Activated T-cell treated with anti-CD3 and anti-CD28 coated beads, Interleukin-2, amount 50 U/mL, for 24 hours (primary cell): ENCODE measurements at regions not wholly inside any gene's neighbourhood (a gene's known extent, or its start where the extent isn't known, plus 50 kb on each side); places are given as distances from the start of the nearest gene placed in this dataset.

Experiments
- DNase-seq: peaks from one replicate; pipeline ENCODE4 v3.0.0-alpha.2; 2020
- H3K27ac Mint-ChIP-seq: 2 replicates; pipeline ENCODE4 v1.8.0; 2020; ENCODE audit warnings: mild to moderate bottlenecking, mixed read lengths
- H3K27me3 Mint-ChIP-seq: 2 replicates; pipeline ENCODE4 v1.8.0; 2020; ENCODE audit warnings: mixed read lengths
- H3K36me3 Mint-ChIP-seq: 2 replicates; pipeline ENCODE4 v1.8.0; 2020; ENCODE audit warnings: low read depth, mixed read lengths
- H3K4me1 Mint-ChIP-seq: 2 replicates; pipeline ENCODE4 v1.8.0; 2020; ENCODE audit warnings: low read depth, mixed read lengths
- H3K4me3 Mint-ChIP-seq: 2 replicates; pipeline ENCODE4 v1.8.0; 2020; ENCODE audit warnings: mild to moderate bottlenecking, moderate library complexity, mixed read lengths
- H3K9me3 Mint-ChIP-seq: 2 replicates; pipeline ENCODE4 v1.8.0; 2020; ENCODE audit warnings: mixed read lengths

GRCh38 chr14:65224799-65225198, 122.5 kb upstream of the MAX start:
- peak overlapping the region; percentile 56 for H3K27ac Mint-ChIP-seq
- H3K9me3 Mint-ChIP-seq = no peaks in the 10 kb centered on the region
- no peak for DNase-seq
- no peaks in the 10 kb centered on the region for H3K36me3 Mint-ChIP-seq
- peaks cover 45% of the 10 kb centered on the region for H3K4me1 Mint-ChIP-seq
- no peaks in the 10 kb centered on the region for H3K27me3 Mint-ChIP-seq
- H3K4me3 Mint-ChIP-seq = no peak overlapping the region

GRCh38 chr14:65225299-65226159, 123.2 kb upstream of the MAX start:
- Mint-ChIP-seq H3K27ac (no peak overlapping the region), H3K27me3 (no peaks in the 10 kb centered on the region), H3K36me3 (no peaks in the 10 kb centered on the region), H3K9me3 (no peaks in the 10 kb centered on the region), H3K4me1 (peaks cover 53% of the 10 kb centered on the region), H3K4me3 (no peak overlapping the region)
- no peak for DNase-seq

DNA sequence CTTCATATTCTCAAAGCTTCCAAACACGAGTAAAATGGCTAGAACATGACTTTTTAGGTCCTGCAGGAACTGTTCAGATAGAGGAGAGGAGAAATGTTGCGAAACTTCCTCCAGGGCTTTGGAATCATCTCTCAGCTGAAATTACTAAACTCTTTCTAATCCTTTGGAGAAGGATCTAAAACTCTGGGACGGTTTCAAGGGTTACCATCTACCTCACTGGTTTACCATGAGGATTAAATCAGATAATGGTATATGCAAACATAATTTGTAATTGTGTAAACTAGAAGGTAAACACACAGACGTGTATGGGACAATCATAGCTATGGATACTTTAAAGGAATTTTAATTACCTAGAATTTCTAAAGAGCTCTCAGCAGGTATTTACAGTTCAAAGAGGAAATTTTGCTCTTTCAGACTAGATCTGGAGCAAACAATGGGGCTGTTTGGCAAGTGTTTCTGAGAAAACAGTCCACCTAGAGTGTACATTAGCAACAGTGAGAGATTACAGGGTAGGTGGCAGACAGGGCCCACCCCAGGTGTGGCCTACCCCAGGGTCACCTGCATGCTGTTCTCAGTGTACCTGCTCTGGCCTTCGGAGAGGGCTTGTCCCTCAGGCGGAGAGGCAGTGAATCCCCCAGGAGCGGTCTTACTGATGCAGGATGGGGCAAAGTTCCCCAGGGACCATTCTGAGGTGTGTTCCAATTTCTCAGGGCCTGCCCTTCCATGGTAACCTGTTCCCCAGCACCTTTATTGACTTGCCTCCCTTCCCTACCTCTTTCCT, 124.7 kb upstream of the MAX start:
- DNase-seq = no peak
- Mint-ChIP-seq H3K36me3 (no peaks in the 10 kb centered on the region), H3K4me3 (no peak overlapping the region), H3K9me3 (no peaks in the 10 kb centered on the region), H3K4me1 (peaks cover 52% of the 10 kb centered on the region), H3K27me3 (no peaks in the 10 kb centered on the region), H3K27ac (no peak overlapping the region)

GRCh38 chr14:65228436-65228835, 126.1 kb upstream of the MAX start:
- no peak for DNase-seq
- no peak overlapping the region for H3K4me3 Mint-ChIP-seq
- no peaks in the 10 kb centered on the region for H3K27me3 Mint-ChIP-seq
- peak overlapping the region; percentile 46 for H3K27ac Mint-ChIP-seq
- H3K36me3 Mint-ChIP-seq = no peaks in the 10 kb centered on the region
- H3K9me3 Mint-ChIP-seq = no peaks in the 10 kb centered on the region
- peaks cover 45% of the 10 kb centered on the region for H3K4me1 Mint-ChIP-seq

DNA sequence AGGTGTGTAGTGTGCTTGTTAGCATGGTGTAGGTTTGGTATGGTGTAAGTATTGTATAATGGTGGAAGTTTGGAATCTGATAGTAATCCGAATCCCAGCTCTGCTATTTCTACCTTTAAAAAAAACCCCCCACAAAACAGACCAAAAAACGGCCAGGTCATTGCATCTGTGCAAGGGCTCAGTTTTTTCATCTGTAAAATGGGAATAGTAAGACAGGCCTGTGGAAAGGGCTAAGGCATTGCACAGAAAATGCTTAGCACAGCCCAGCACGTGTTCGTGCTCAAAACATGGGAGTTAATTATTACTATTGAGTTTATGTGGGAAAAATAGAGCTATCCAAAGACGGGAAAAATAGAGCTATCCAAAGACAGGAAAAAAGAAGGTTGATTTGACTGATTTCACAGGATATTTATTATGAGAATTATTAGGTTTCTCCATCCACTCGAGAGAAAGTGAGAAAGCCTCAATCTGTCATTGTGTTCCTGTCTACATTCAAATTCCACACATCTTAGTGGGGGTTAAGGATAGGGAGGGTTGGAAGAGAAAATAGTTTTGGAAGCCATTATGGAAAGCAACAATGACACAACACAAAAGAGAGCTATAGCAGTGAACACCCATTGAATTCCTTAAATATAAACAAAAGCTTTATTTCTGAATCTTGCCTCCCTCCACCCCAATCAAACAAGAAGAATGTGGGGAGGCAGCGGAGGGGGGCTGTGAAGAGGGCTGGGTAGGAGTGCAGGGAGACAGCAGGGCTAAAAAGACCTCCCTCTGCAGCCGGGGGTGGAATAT, 126.8 kb upstream of the MAX start:
- no peaks in the 10 kb centered on the region for H3K9me3 Mint-ChIP-seq
- H3K4me3 Mint-ChIP-seq = peak overlapping the region; percentile 75
- H3K36me3 Mint-ChIP-seq = no peaks in the 10 kb centered on the region
- H3K27me3 Mint-ChIP-seq = no peaks in the 10 kb centered on the region
- peaks cover 47% of the 10 kb centered on the region for H3K4me1 Mint-ChIP-seq
- H3K27ac Mint-ChIP-seq = peak overlapping the region; percentile 93
- no peak for DNase-seq

DNA sequence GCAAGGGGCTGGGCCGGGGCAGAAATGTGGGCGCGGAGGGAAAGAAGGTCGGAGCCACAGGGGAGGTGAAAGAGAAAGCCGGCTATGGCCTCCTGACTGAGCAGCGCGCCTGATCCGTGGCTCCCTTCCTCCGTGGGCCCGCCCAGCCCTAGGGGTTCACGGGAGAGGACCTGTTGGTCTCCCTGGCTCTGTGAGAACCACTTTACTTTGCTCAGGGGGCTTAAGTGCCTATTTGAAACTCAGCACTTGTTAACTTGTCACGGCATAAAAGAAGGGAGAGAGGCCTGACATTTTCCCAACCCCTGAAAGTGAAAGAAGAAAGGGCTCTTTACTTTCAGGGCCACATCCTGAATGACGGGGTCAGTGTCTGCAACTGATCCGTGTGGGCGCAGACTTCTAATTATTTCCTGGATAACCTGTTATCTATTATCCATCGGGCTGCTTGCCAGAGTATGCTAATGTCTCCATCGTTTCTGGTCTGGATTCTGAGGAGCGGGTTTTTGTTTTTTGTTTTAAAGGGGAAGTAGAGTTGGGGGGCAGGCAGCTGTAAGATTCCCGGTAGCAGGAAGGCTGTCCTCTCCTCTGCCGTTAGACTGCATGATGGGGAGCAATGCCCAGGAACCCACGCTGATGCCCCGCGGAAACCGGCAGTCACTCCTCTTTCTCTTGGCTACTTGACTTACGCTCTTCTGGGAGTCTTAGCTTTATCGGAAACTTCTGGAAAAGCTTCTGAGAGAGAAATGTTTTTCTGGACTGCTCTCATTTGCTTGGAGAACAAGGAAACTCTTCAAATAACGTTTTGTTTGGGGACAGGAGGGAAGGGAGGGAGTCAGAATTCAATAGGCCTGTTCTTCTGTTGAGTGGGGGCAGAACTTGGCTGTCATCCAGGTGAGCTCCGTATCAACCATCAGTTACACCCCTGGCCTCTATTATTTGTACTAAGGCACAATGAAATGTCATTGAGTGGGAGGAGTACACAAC, 127.7 kb upstream of the MAX start:
- DNase-seq = peak; percentile 65
- Mint-ChIP-seq H3K4me1 (peaks cover 41% of the 10 kb centered on the region), H3K4me3 (peak overlapping the region; percentile 75), H3K27me3 (no peaks in the 10 kb centered on the region), H3K9me3 (no peaks in the 10 kb centered on the region), H3K27ac (peak overlapping the region; percentile 93), H3K36me3 (no peaks in the 10 kb centered on the region)

GRCh38 chr14:65231286-65231980, 129.1 kb upstream of the MAX start:
- Mint-ChIP-seq H3K4me3 (no peak overlapping the region), H3K9me3 (no peaks in the 10 kb centered on the region), H3K27me3 (no peaks in the 10 kb centered on the region), H3K27ac (no peak overlapping the region), H3K36me3 (no peaks in the 10 kb centered on the region), H3K4me1 (peaks cover 32% of the 10 kb centered on the region)
- DNase-seq = no peak

DNA sequence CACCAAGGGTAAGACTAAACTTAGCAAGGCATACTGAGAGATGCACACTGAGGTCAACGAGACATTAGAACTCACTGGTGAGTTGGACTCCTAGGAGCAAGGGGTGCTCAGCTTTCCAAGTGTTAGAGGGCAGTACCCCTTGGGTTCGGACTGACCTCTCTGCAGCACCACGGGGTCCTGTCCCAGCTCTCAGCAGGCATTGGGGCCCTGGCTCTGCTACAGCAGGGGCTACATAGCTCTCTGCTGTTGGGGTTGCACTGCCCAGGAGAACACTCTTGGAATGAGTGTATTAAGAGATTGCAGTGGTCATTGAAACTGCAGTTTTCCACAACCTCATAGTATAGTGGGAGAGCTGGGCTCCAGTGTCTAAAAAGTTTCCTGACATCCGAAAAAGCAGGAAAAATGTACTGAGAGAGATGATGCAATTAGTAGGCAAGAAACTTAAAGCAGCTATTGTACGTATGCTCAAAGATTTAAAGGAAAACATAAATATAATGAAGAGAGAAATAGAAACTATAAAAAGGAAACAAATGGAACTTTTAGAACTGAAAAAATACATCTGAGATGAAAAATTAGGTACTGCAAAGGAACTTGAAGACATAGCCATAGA, 132.5 kb upstream of the MAX start:
- DNase-seq = no peak
- H3K27me3 Mint-ChIP-seq = no peaks in the 10 kb centered on the region
- no peaks in the 10 kb centered on the region for H3K9me3 Mint-ChIP-seq
- H3K4me3 Mint-ChIP-seq = no peak overlapping the region
- H3K4me1 Mint-ChIP-seq = peaks cover 14% of the 10 kb centered on the region
- no peak overlapping the region for H3K27ac Mint-ChIP-seq
- H3K36me3 Mint-ChIP-seq = no peaks in the 10 kb centered on the region

- Mint-ChIP-seq H3K27me3 (no peaks in the 10 kb centered on the region), H3K27ac (no peak overlapping the region), H3K36me3 (no peaks in the 10 kb centered on the region), H3K4me3 (no peak overlapping the region), H3K9me3 (no peaks in the 10 kb centered on the region), H3K4me1 (peaks cover 12% of the 10 kb centered on the region)
- no peak for DNase-seq
These were observed 134.9 kb upstream of the MAX start for GRCh38 chr14:65237023-65237814.

DNA sequence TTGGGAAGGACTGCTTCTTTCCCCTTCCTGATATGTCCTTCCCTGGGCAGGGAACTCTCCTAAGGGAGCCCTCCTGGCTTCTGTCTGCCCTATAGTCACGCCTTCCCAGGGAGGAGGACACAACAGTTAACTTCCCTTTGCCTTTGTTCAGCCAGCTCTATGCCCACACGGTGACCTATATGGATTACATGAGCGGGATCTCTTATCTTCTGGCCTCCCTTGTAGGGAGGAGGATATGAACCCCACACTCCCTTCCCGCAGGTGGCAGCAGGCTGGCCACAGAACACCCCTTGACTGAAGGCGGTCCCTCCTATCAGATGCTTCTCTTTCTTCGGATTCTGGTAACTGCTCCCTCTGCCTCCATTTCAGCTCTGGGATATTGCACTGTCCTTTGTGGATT, 135.6 kb upstream of the MAX start:
- Mint-ChIP-seq H3K27me3 (no peaks in the 10 kb centered on the region), H3K36me3 (no peaks in the 10 kb centered on the region), H3K27ac (no peak overlapping the region), H3K4me1 (peaks cover 12% of the 10 kb centered on the region), H3K9me3 (no peaks in the 10 kb centered on the region), H3K4me3 (no peak overlapping the region)
- DNase-seq = no peak

DNA sequence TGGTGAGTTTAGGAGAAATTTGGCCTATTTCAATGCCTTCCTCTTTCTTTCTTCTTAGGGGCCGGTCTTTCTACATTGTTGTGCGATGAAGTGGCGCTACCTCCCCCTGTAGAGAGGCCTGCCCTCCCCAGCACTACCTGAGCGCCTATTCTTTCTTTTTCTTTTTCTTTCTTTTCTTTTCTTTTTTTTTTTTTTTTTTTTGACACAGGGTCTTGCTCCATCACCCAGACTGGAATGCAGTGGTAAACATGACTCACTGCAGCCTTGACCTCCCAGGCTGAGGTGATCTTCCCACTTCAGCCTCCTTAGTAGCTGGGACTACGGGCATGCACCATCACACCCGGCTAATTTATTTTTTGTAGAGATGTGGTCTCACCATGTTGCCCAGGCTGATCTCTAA, 136.1 kb upstream of the MAX start:
- peaks cover 10% of the 10 kb centered on the region for H3K4me1 Mint-ChIP-seq
- H3K27ac Mint-ChIP-seq = no peak overlapping the region
- H3K9me3 Mint-ChIP-seq = no peaks in the 10 kb centered on the region
- no peak for DNase-seq
- no peaks in the 10 kb centered on the region for H3K27me3 Mint-ChIP-seq
- no peak overlapping the region for H3K4me3 Mint-ChIP-seq
- H3K36me3 Mint-ChIP-seq = no peaks in the 10 kb centered on the region

DNA sequence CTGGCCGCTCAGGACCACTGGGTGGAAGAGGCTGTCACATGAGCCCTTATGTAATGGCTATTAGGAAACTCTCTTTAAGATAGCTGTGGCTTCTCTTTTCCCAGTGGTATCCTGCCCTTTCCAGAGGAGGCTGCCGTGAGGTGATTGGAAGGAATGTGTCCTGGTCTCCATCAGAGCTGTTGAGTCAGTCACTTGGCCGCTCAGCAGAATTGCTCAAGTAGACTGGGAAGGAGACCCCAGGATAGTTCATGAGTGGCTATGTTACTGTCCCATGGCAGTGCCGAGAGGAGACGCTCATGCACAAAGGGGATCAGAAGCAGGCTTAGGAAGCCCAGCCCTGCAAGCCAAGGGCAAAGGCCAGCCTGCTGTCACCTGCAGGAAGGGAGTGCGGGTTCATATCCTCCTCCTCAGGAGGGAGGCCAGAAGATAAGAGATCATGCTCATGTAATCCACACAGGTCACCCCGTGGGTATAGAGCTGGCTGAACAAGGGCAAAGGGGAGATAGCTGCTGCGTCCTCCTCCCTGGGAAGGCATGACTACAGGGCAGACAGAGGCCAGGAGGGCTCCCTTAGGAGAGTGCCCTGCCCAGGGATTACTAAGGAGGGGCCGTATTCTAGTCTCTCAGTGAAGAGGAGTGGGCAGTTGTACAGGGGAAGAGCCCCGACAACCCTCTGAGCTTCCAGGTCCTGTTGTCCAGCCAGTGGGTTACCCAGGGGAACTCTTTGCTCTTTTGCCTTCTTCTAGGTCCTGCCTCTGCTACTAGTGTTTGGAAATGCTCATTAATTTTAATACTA, 137.0 kb upstream of the MAX start:
- no peak for DNase-seq
- peaks cover 4% of the 10 kb centered on the region for H3K4me1 Mint-ChIP-seq
- H3K36me3 Mint-ChIP-seq = no peaks in the 10 kb centered on the region
- H3K27me3 Mint-ChIP-seq = no peaks in the 10 kb centered on the region
- H3K4me3 Mint-ChIP-seq = no peak overlapping the region
- no peaks in the 10 kb centered on the region for H3K9me3 Mint-ChIP-seq
- no peak overlapping the region for H3K27ac Mint-ChIP-seq
